Calu3 (cell line): ENCODE measurements at regions not wholly inside any gene's neighbourhood (a gene's known extent, or its start where the extent isn't known, plus 50 kb on each side); places are given as distances from the start of the nearest gene placed in this dataset.

ENCODE experiments used
- BruUV-seq: library from RNA; stranded (reverse); fragments of 400-500 nt; replicated peaks from 2 replicates; lab custom pipeline; 2021; lab: Mats Ljungman, UMichigan
- CTCF ChIA-PET: fragments of 300-600 bp; sonication (Branson Sonifier 250); formaldehyde crosslinking; loops from one replicate; lab custom pipeline; 2022; ENCODE audit warnings: antibody characterized with exemption; lab: Charles Lee
- DNase-seq: peaks from one replicate; pipeline ENCODE4 v3.0.0; 2022
- H3K27ac Mint-ChIP-seq: one replicate; pipeline ENCODE4 v1.8.0; 2022; ENCODE audit warnings: mixed read lengths; ENCODE audit not compliant: unreplicated experiment
- H3K27me3 Mint-ChIP-seq: one replicate; pipeline ENCODE4 v1.8.0; 2022; ENCODE audit warnings: mixed read lengths; ENCODE audit not compliant: unreplicated experiment
- H3K36me3 Mint-ChIP-seq: one replicate; pipeline ENCODE4 v1.8.0; 2022; ENCODE audit warnings: mild to moderate bottlenecking, moderate library complexity, mixed read lengths; ENCODE audit not compliant: insufficient read depth, unreplicated experiment
- H3K4me1 Mint-ChIP-seq: one replicate; pipeline ENCODE4 v1.8.0; 2022; ENCODE audit warnings: mild to moderate bottlenecking, low read depth, mixed read lengths; ENCODE audit not compliant: unreplicated experiment
- H3K4me3 Mint-ChIP-seq: one replicate; pipeline ENCODE4 v1.8.0; 2022; ENCODE audit warnings: mild to moderate bottlenecking, low read depth, moderate library complexity, mixed read lengths; ENCODE audit not compliant: unreplicated experiment
- H3K9me3 Mint-ChIP-seq: one replicate; pipeline ENCODE4 v1.8.0; 2022; ENCODE audit warnings: low read depth, mixed read lengths; ENCODE audit not compliant: unreplicated experiment
- CTCF ChIP-seq: fragments of 200-600 bp; IDR thresholded peaks from one replicate; pipeline ENCODE4 v1.8.0; 2022; ENCODE audit warnings: antibody characterized with exemption; ENCODE audit not compliant: unreplicated experiment
- intact Hi-C: fragments of 100-400 bp; cut with micrococcal nuclease; formaldehyde crosslinking; loops from one replicate; pipeline ENCODE4 v1.10.0; 2022; ENCODE audit not compliant: unreplicated experiment

GRCh38 chr10:54947605-54948004, 146.6 kb upstream of the PCDH15 start:
- Mint-ChIP-seq H3K4me3 (no peak overlapping the region), H3K27ac (no peak overlapping the region), H3K4me1 (no peaks in the 10 kb centered on the region), H3K9me3 (no peaks in the 10 kb centered on the region), H3K36me3 (no peaks in the 10 kb centered on the region), H3K27me3 (no peaks in the 10 kb centered on the region)
- TF ChIP-seq CTCF, result no peak
- CTCF ChIA-PET, result no interaction called here
- DNase-seq, result no peak
- BruUV-seq, result no TSS peak
- intact Hi-C loops, result no loop called here

GRCh38 chr10:54940418-54940817, 139.4 kb upstream of the PCDH15 start:
- intact Hi-C loops, result no loop called here
- CTCF ChIA-PET, result no interaction called here
- H3K9me3 Mint-ChIP-seq, result no peaks in the 10 kb centered on the region
- H3K4me1 Mint-ChIP-seq, result no peaks in the 10 kb centered on the region
- BruUV-seq, result no TSS peak
- H3K27me3 Mint-ChIP-seq, result no peaks in the 10 kb centered on the region
- no peak overlapping the region for H3K4me3 Mint-ChIP-seq
- DNase-seq, result no peak
- no peak for TF ChIP-seq CTCF
- no peaks in the 10 kb centered on the region for H3K36me3 Mint-ChIP-seq
- H3K27ac Mint-ChIP-seq, result no peak overlapping the region

GRCh38 chr10:54914049-54914448, 113.0 kb upstream of the PCDH15 start:
- Mint-ChIP-seq H3K4me3 (no peak overlapping the region), H3K27ac (no peak overlapping the region), H3K9me3 (peaks cover 8% of the 10 kb centered on the region), H3K27me3 (no peaks in the 10 kb centered on the region), H3K36me3 (no peaks in the 10 kb centered on the region), H3K4me1 (peaks cover 8% of the 10 kb centered on the region)
- BruUV-seq, result no TSS peak
- no peak for DNase-seq
- no peak for TF ChIP-seq CTCF
- intact Hi-C loops, result no loop called here
- CTCF ChIA-PET, result no interaction called here

GRCh38 chr10:54909165-54909564, 108.1 kb upstream of the PCDH15 start:
- no peaks in the 10 kb centered on the region for H3K27me3 Mint-ChIP-seq
- H3K4me3 Mint-ChIP-seq, result no peak overlapping the region
- CTCF ChIA-PET, result interaction anchor here (1.1 kb wide), 1 partner anchor 30 kb away, joined by 3 read pairs; no protein-coding TSS in a partner anchor
- H3K9me3 Mint-ChIP-seq, result peaks cover 6% of the 10 kb centered on the region
- H3K36me3 Mint-ChIP-seq, result no peaks in the 10 kb centered on the region
- DNase-seq, result no peak
- TF ChIP-seq CTCF, result no peak
- BruUV-seq, result no TSS peak
- intact Hi-C loops, result no loop called here
- no peak overlapping the region for H3K27ac Mint-ChIP-seq
- peaks cover 7% of the 10 kb centered on the region for H3K4me1 Mint-ChIP-seq
